HCT116 (cell line): ENCODE measurements at regions not wholly inside any gene's neighbourhood (a gene's known extent, or its start where the extent isn't known, plus 50 kb on each side); places are given as distances from the start of the nearest gene placed in this dataset.

Source experiments
- EGR1 ChIP-seq: IDR thresholded peaks from 2 replicates; pipeline ENCODE4 v1.6.1; 2012; ENCODE audit warnings: low read depth
- MAX ChIP-seq: IDR thresholded peaks from 2 replicates; pipeline ENCODE4 v1.6.1; 2012
- POLR2A ChIP-seq: IDR thresholded peaks from 2 replicates; pipeline ENCODE4 v1.7.0; 2011; ENCODE audit warnings: borderline replicate concordance; ENCODE audit not compliant: insufficient read depth, insufficient read length; ENCODE audit errors: extremely low read depth
- POLR2AphosphoS5 ChIP-seq: IDR thresholded peaks from 2 replicates; pipeline ENCODE4 v1.6.1; 2011; ENCODE audit warnings: mild to moderate bottlenecking, low read depth, low read length, moderate library complexity
- TF ChIP-seq, protein P1 (sequence below), 3 experiments: fragments of 200-600 bp in 1 of 3; sonication (generic) in 1 of 3; IDR thresholded peaks in 2 of 3; conservative IDR thresholded peaks in 1 of 3; 2 replicates each; pipeline ENCODE4 v1.5.1; 2012 to 2017; ENCODE audit warnings: low read depth in 2 of 3, low read length in 2 of 3, antibody characterized with exemption in 1 of 3, borderline replicate concordance in 1 of 3, control low read depth in 1 of 3, mild to moderate bottlenecking in 1 of 3, mixed read lengths in 1 of 3, mixed run types in 1 of 3, moderate library complexity in 1 of 3; ENCODE audit not compliant: insufficient read depth in 1 of 3

GRCh38 chr11:119481021-119481666, 58.2 kb upstream of the THY1 start:
- TF ChIP-seq MAX (no peak), EGR1 (no peak), POLR2A (no peak), POLR2AphosphoS5 (no peak)
- TF ChIP-seq, protein P1, sequence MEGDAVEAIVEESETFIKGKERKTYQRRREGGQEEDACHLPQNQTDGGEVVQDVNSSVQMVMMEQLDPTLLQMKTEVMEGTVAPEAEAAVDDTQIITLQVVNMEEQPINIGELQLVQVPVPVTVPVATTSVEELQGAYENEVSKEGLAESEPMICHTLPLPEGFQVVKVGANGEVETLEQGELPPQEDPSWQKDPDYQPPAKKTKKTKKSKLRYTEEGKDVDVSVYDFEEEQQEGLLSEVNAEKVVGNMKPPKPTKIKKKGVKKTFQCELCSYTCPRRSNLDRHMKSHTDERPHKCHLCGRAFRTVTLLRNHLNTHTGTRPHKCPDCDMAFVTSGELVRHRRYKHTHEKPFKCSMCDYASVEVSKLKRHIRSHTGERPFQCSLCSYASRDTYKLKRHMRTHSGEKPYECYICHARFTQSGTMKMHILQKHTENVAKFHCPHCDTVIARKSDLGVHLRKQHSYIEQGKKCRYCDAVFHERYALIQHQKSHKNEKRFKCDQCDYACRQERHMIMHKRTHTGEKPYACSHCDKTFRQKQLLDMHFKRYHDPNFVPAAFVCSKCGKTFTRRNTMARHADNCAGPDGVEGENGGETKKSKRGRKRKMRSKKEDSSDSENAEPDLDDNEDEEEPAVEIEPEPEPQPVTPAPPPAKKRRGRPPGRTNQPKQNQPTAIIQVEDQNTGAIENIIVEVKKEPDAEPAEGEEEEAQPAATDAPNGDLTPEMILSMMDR (IDR thresholded peaks at IDR 0.05 in 2 of 3, conservative IDR thresholded peaks at IDR 0.05 in 1 of 3; ENCODE audit: borderline replicate concordance in 1 of 3, insufficient read depth in 1 of 3, low read depth in 2 of 3, low read length in 2 of 3) = peak; percentile 93 to 99 (median 96)
